Spleen (tissue), 11 donors: ENCODE measurements at regions not wholly inside any gene's neighbourhood (a gene's known extent, or its start where the extent isn't known, plus 50 kb on each side); places are given as distances from the start of the nearest gene placed in this dataset.
"Not testable (repeated sequence)": the region's sequence is repeated elsewhere in the genome, so short reads cannot be mapped to it uniquely, and the experiment has no call there.

Source experiments
- DNase-seq: peaks from one replicate; pipeline ENCODE4 v3.0.0-alpha.2; 2020
- H3K27ac ChIP-seq, 8 donors: fragments of 200-600 bp; sonication (generic) in 7 of 8; 1 replicate in 4 of 8; 2 replicates in 4 of 8; pipeline versions ENCODE4 v1.5.0 to v1.8.0; 2016 to 2021; ENCODE audit warnings: inconsistent platforms in 4 of 8, mild to moderate bottlenecking in 4 of 8, moderate library complexity in 1 of 8
- H3K27me3 ChIP-seq, 7 donors: fragments of 200-600 bp; sonication (generic) in 6 of 7; replicated peaks in 1 of 7; 1 replicate in 4 of 7; 2 replicates in 3 of 7; pipeline versions ENCODE4 v1.5.0 to v1.8.0; 2016 to 2021; ENCODE audit warnings: inconsistent platforms in 3 of 7, mild to moderate bottlenecking in 1 of 7
- H3K36me3 ChIP-seq, 6 donors: fragments of 200-600 bp; sonication (generic) in 5 of 6; 1 replicate in 4 of 6; 2 replicates in 2 of 6; pipeline versions ENCODE4 v1.5.0 to v1.8.0; 2016 to 2021; ENCODE audit warnings: inconsistent platforms in 2 of 6
- H3K4me1 ChIP-seq, 6 donors: fragments of 200-600 bp; sonication (generic) in 5 of 6; 1 replicate in 3 of 6; 2 replicates in 3 of 6; pipeline versions ENCODE4 v1.5.0 to v1.8.0; 2016 to 2021; ENCODE audit warnings: inconsistent platforms in 3 of 6
- H3K4me3 ChIP-seq, 8 donors: fragments of 200-600 bp; sonication (generic) in 7 of 8; 1 replicate in 4 of 8; 2 replicates in 4 of 8; pipeline versions ENCODE4 v1.5.0 to v1.8.0; 2016 to 2021; ENCODE audit warnings: inconsistent platforms in 4 of 8, mild to moderate bottlenecking in 4 of 8, moderate library complexity in 2 of 8
- H3K9me3 ChIP-seq, 8 donors: fragments of 200-600 bp; sonication (generic) in 7 of 8; 1 replicate in 4 of 8; 2 replicates in 4 of 8; pipeline versions ENCODE4 v1.5.0 to v1.8.0; 2016 to 2021; ENCODE audit warnings: inconsistent platforms in 4 of 8
- CTCF ChIP-seq, 11 experiments: fragments of 200-600 bp in 7 of 11; fragments of 450-650 bp in 4 of 11; sonication (generic) in 4 of 11; IDR thresholded peaks in 8 of 11; conservative IDR thresholded peaks in 3 of 11; 1 replicate in 7 of 11; 2 replicates in 4 of 11; pipeline versions ENCODE4 v1.4.0 to v1.8.0; 2016 to 2021; ENCODE audit warnings: antibody characterized with exemption in 11 of 11, inconsistent platforms in 4 of 11, mild to moderate bottlenecking in 1 of 11
- POLR2A ChIP-seq, 3 donors: fragments of 450-650 bp; IDR thresholded peaks; one replicate each; pipeline ENCODE4 v1.5.1; 2017; ENCODE audit warnings: antibody characterized with exemption in 3 of 3, mild to moderate bottlenecking in 1 of 3
- POLR2AphosphoS5 ChIP-seq, 3 donors: sonication (generic); formaldehyde crosslinking; IDR thresholded peaks; one replicate each; pipeline ENCODE4 v1.5.1; 2017; ENCODE audit warnings: antibody characterized with exemption in 3 of 3
- whole genome bisulfite sequencing, 5 donors: extraction: QIAGEN DNeasy Blood & Tissue Kit in 3 of 5; methylation state at CpG; one replicate each; pipeline versions ENCODE4 v1.1.5 to v1.1.7; 2013 to 2018; 5-methylcytosine and 5-hydroxymethylcytosine counted together
- intact Hi-C: fragments of 100-400 bp; cut with DNase I; formaldehyde crosslinking; loops from one replicate; pipeline ENCODE4 v1.15.0; 2023; ENCODE audit warnings: low total_unique reads
- donor health status: healthy with polysubstance abuse.
- donor health status: DM: no; HTN: no; CAD: no; lungs with moderate emphysema.
- donor health status: DM: no; HTN: no; CAD: no.
- donor health status: Bipolar disorder and iron deficiency.
- donor health status: healthy.
- donor health status: DM: no; HTN: no; CAD: no.
- donor health status: DM: yes; HTN: yes; CAD: no.

GRCh38 chr11:25242928-25243327 lies 746.1 kb downstream of the LUZP2 start:
- no peak for DNase-seq
- Histone ChIP-seq H3K4me3 (no peak overlapping the region), H3K36me3 (no peaks in the 10 kb centered on the region), H3K4me1 (no peaks in the 10 kb centered on the region), H3K9me3 (peaks cover 0 to 30% (median 15%) of the 10 kb centered on the region in 8 donors), H3K27me3 (no peaks in the 10 kb centered on the region), H3K27ac (no peak overlapping the region)
- intact Hi-C loops: no loop called here
- no peak for TF ChIP-seq CTCF (IDR thresholded peaks at IDR 0.05 in 8 of 11, conservative IDR thresholded peaks at IDR 0.05 in 3 of 11)
- TF ChIP-seq POLR2AphosphoS5 (IDR thresholded peaks at IDR 0.05): no peak
- TF ChIP-seq POLR2A (IDR thresholded peaks at IDR 0.05): no peak

- H3K9me3 ChIP-seq: peaks cover 0 to 30% (median 15%) of the 10 kb centered on the region in 8 donors
- no peak for DNase-seq
- no peak overlapping the region for H3K4me3 ChIP-seq
- intact Hi-C loops: no loop called here
- no peaks in the 10 kb centered on the region for H3K27me3 ChIP-seq
- no peaks in the 10 kb centered on the region for H3K4me1 ChIP-seq
- H3K27ac ChIP-seq: no peak overlapping the region
- H3K36me3 ChIP-seq: no peaks in the 10 kb centered on the region
- TF ChIP-seq POLR2AphosphoS5 (IDR thresholded peaks at IDR 0.05): no peak
- no peak for TF ChIP-seq CTCF (IDR thresholded peaks at IDR 0.05 in 8 of 11, conservative IDR thresholded peaks at IDR 0.05 in 3 of 11)
- no peak for TF ChIP-seq POLR2A (IDR thresholded peaks at IDR 0.05)
- WGBS, 5 donors: 87 to 96% (median 92%) methylated on average over 2 of the region's 2 CpGs
Observed at GRCh38 chr11:25244126-25244525, 747.3 kb downstream of the LUZP2 start.

GRCh38 chr11:25247336-25247735 lies 750.5 kb downstream of the LUZP2 start:
- peaks cover 0 to 30% (median 15%) of the 10 kb centered on the region in 8 donors for H3K9me3 ChIP-seq
- intact Hi-C loops: no loop called here
- no peak overlapping the region for H3K4me3 ChIP-seq
- H3K27me3 ChIP-seq: no peaks in the 10 kb centered on the region
- H3K4me1 ChIP-seq: no peaks in the 10 kb centered on the region
- 2 to 49% (median 37%) methylated on average over 1 of the region's 1 CpG for WGBS, 5 donors
- no peaks in the 10 kb centered on the region for H3K36me3 ChIP-seq
- DNase-seq: no peak
- TF ChIP-seq CTCF (IDR thresholded peaks at IDR 0.05 in 8 of 11, conservative IDR thresholded peaks at IDR 0.05 in 3 of 11) (no peak), POLR2A (IDR thresholded peaks at IDR 0.05) (no peak), POLR2AphosphoS5 (IDR thresholded peaks at IDR 0.05) (no peak)
- H3K27ac ChIP-seq: no peak overlapping the region

GRCh38 chr11:25252854-25253253 lies 756.0 kb downstream of the LUZP2 start:
- H3K4me3 ChIP-seq: no peak overlapping the region
- no peaks in the 10 kb centered on the region for H3K9me3 ChIP-seq
- no peak for DNase-seq
- WGBS, 5 donors: 78 to 88% (median 82%) methylated on average over 4 of the region's 4 CpGs
- H3K27me3 ChIP-seq: no peaks in the 10 kb centered on the region
- intact Hi-C loops: no loop called here
- H3K36me3 ChIP-seq: no peaks in the 10 kb centered on the region
- TF ChIP-seq POLR2AphosphoS5 (IDR thresholded peaks at IDR 0.05) (no peak), CTCF (IDR thresholded peaks at IDR 0.05 in 8 of 11, conservative IDR thresholded peaks at IDR 0.05 in 3 of 11) (no peak), POLR2A (IDR thresholded peaks at IDR 0.05) (no peak)
- H3K4me1 ChIP-seq: no peaks in the 10 kb centered on the region
- no peak overlapping the region for H3K27ac ChIP-seq

GRCh38 chr11:25263861-25264260 lies 767.0 kb downstream of the LUZP2 start:
- peaks cover 0 to 12% (median 3%) of the 10 kb centered on the region in 8 donors for H3K9me3 ChIP-seq
- DNase-seq, H3K27ac ChIP-seq, intact Hi-C loops, H3K4me1 ChIP-seq, H3K4me3 ChIP-seq, H3K36me3 ChIP-seq, H3K27me3 ChIP-seq: not testable (repeated sequence)
- 80 to 88% (median 83%) methylated on average over 4 of the region's 4 CpGs for WGBS, 5 donors
